Panc1 (cell line): ENCODE measurements at regions not wholly inside any gene's neighbourhood (a gene's known extent, or its start where the extent isn't known, plus 50 kb on each side); places are given as distances from the start of the nearest gene placed in this dataset.

ENCODE experiments used
- ATAC-seq: fragments of 200-7000 bp; cut with Tn5 transposase; 2 replicates; pipeline ENCODE4 v1.9.1; 2020; ENCODE audit warnings: mild to moderate bottlenecking, moderate library complexity
- BruUV-seq: library from RNA; stranded (reverse); fragments of 400-500 nt; replicated peaks from 2 replicates; lab custom pipeline; 2021; lab: Mats Ljungman, UMichigan
- CTCF ChIA-PET: fragments of 300-600 bp; sonication (Branson Sonifier 250); formaldehyde crosslinking; loops from one replicate; lab custom pipeline; 2022; ENCODE audit warnings: antibody characterized with exemption; lab: Charles Lee
- POLR2A ChIA-PET: fragments of 300-600 bp; sonication (Branson Sonifier 250); formaldehyde crosslinking; loops from one replicate; lab custom pipeline; 2022; ENCODE audit warnings: antibody characterized with exemption; lab: Charles Lee
- DNase-seq: peaks from one replicate; pipeline ENCODE4 v3.0.0-alpha.2; 2010; ENCODE audit warnings: low read depth, low spot score
- H3K27ac ChIP-seq: 2 replicates; pipeline ENCODE4 v1.5.1; 2011; ENCODE audit warnings: mild to moderate bottlenecking, low read length, inconsistent platforms
- H3K27me3 ChIP-seq: fragments of 200-500 bp; sonication (Bioruptor generic); 2 replicates; pipeline ENCODE4 v1.6.0; 2014; ENCODE audit warnings: low read length, inconsistent platforms; ENCODE audit not compliant: control insufficient read depth, insufficient read depth
- H3K36me3 ChIP-seq: fragments of 200-500 bp; sonication (Bioruptor generic); 2 replicates; pipeline ENCODE4 v1.5.1; 2014; ENCODE audit warnings: inconsistent platforms, mild to moderate bottlenecking, low read length, moderate library complexity; ENCODE audit not compliant: control insufficient read depth, insufficient read depth
- H3K4me1 ChIP-seq: 2 replicates; pipeline ENCODE4 v1.5.1; 2011; ENCODE audit warnings: inconsistent platforms, mild to moderate bottlenecking, low read length, moderate library complexity; ENCODE audit not compliant: control insufficient read depth, insufficient read depth
- H3K4me3 ChIP-seq, 2 experiments: 2 replicates each; pipeline ENCODE4 v1.5.1; 2011 to 2012; ENCODE audit warnings: low read depth in 2 of 2, low read length in 2 of 2, mild to moderate bottlenecking in 2 of 2, inconsistent platforms in 1 of 2, moderate library complexity in 1 of 2
- H3K9me3 ChIP-seq: fragments of 200-500 bp; sonication (Bioruptor generic); 2 replicates; pipeline ENCODE4 v1.5.1; 2014; ENCODE audit warnings: low read depth, mild to moderate bottlenecking, inconsistent platforms, low read length, moderate library complexity; ENCODE audit not compliant: control insufficient read depth, insufficient read depth
- CTCF ChIP-seq: fragments of 450-650 bp; IDR thresholded peaks from 2 replicates; pipeline ENCODE4 v1.5.1; 2017; ENCODE audit warnings: mild to moderate bottlenecking
- POLR2AphosphoS5 ChIP-seq: IDR thresholded peaks from 2 replicates; pipeline ENCODE4 v1.6.1; 2012; ENCODE audit warnings: mild to moderate bottlenecking, low read depth, low read length, moderate library complexity
- REST ChIP-seq, 2 experiments: IDR thresholded peaks; 2 replicates each; pipeline ENCODE4 v1.6.1; 2011 to 2012; ENCODE audit warnings: low read depth in 2 of 2, control low read depth in 1 of 2, low read length in 1 of 2, mild to moderate bottlenecking in 1 of 2, moderate library complexity in 1 of 2; ENCODE audit not compliant: insufficient read depth in 1 of 2
- SIN3A ChIP-seq: IDR thresholded peaks from 2 replicates; pipeline ENCODE4 v1.6.1; 2012; ENCODE audit warnings: low read depth, mild to moderate bottlenecking, low read length, moderate library complexity, borderline replicate concordance; ENCODE audit not compliant: insufficient read depth
- TCF7L2 ChIP-seq: IDR thresholded peaks from 2 replicates; pipeline ENCODE4 v1.6.1; 2011; ENCODE audit warnings: mild to moderate bottlenecking, low read depth, low read length, inconsistent platforms
- in situ Hi-C: cut with HindIII; loops from 2 replicates; pipeline ENCODE4 v1.10.0; 2016; ENCODE audit warnings: low sequenced_read_pairs, low pct_unique_long_range_greater_than_20kb
- intact Hi-C: fragments of 100-400 bp; cut with micrococcal nuclease; formaldehyde crosslinking; loops from one replicate; pipeline ENCODE4 v1.10.0; 2022; ENCODE audit not compliant: unreplicated experiment

- ATAC-seq, result no peak
- Histone ChIP-seq H3K27ac (no peak overlapping the region), H3K27me3 (no peaks in the 10 kb centered on the region; the same call in 1 of the 2 replicates), H3K4me1 (no peaks in the 10 kb centered on the region), H3K4me3 (no peak overlapping the region), H3K36me3 (no peaks in the 10 kb centered on the region), H3K9me3 (no peaks in the 10 kb centered on the region)
- BruUV-seq, result no TSS peak
- no peak for DNase-seq
- ChIA-PET POLR2A (interaction anchor here (0.5 kb wide), 1 partner anchor 270 kb away, joined by 3 read pairs; no protein-coding TSS in a partner anchor), CTCF (no interaction called here)
- in situ Hi-C loops, result no loop called here
- TF ChIP-seq POLR2AphosphoS5 (no peak), SIN3A (no peak), CTCF (no peak), REST (IDR thresholded peaks at IDR 0.05; ENCODE audit: insufficient read depth in 1 of 2, low read depth in 2 of 2, low read length in 1 of 2) (no peak), TCF7L2 (no peak)
- intact Hi-C loops, result no loop called here
These were observed 277.6 kb downstream of the HGF start for GRCh38 chr7:81492240-81492639.

DNA sequence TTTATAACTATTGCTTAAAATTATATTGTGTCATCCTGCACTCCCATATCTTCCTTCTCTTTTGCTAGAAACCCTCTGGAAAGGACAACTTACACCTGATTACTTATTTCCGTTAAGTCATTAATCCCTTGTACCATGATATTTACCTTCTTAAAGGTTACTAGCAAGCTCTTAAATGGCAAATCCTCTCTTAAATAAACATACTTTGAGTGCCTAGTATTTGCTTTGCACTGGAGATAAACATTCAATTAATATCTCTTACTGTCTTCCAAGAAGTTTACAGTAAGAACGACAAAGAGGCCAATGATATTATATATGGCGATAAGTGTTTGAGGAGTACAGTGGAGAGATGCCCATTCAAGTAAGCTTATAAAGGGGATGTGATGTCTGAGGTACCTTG lies 278.3 kb downstream of the HGF start:
- BruUV-seq, result no TSS peak
- ChIA-PET CTCF (no interaction called here), POLR2A (interaction anchor here (0.5 kb wide), 1 partner anchor 271 kb away, joined by 3 read pairs; no protein-coding TSS in a partner anchor)
- Histone ChIP-seq H3K4me3 (no peak overlapping the region), H3K27ac (no peak overlapping the region), H3K4me1 (no peaks in the 10 kb centered on the region), H3K27me3 (no peaks in the 10 kb centered on the region; the same call in 1 of the 2 replicates), H3K36me3 (no peaks in the 10 kb centered on the region), H3K9me3 (no peaks in the 10 kb centered on the region)
- ATAC-seq (no peak), DNase-seq (no peak)
- TF ChIP-seq TCF7L2, result no peak
- TF ChIP-seq SIN3A, result no peak
- no peak for TF ChIP-seq CTCF
- intact Hi-C loops (no loop called here), in situ Hi-C loops (no loop called here)
